ENCODE measurements at regions not wholly inside any gene's neighbourhood (a gene's known extent, or its start where the extent isn't known, plus 50 kb on each side); places are given as distances from the start of the nearest gene placed in this dataset.

GRCh38 chr3:35440826-35441225, 198.5 kb upstream of the ARPP21 start:
- TF ChIP-seq CTCF (IDR thresholded peaks at IDR 0.05) = no peak
- no peak for TF ChIP-seq POLR2AphosphoS5 (IDR thresholded peaks at IDR 0.05; ENCODE audit: low read depth, low read length)
- TF ChIP-seq REST (IDR thresholded peaks at IDR 0.05; ENCODE audit: insufficient read depth in 1 of 2, low read depth in 2 of 2, low read length in 1 of 2) = no peak
